NB4 (cell line): ENCODE measurements at regions not wholly inside any gene's neighbourhood (a gene's known extent, or its start where the extent isn't known, plus 50 kb on each side); places are given as distances from the start of the nearest gene placed in this dataset.

ENCODE experiments used
- DNase-seq: peaks from one replicate; pipeline ENCODE4 v3.0.0; 2010; ENCODE audit warnings: low read depth
- H3K4me3 ChIP-seq: one replicate; pipeline ENCODE4 v1.5.1; 2011; ENCODE audit warnings: mild to moderate bottlenecking, low read depth, low read length, moderate library complexity
- MYC ChIP-seq: IDR thresholded peaks from 2 replicates; pipeline ENCODE4 v1.6.1; 2011; ENCODE audit warnings: low read depth, low read length
- POLR2A ChIP-seq: IDR thresholded peaks from 2 replicates; pipeline ENCODE4 v1.6.1; 2011; ENCODE audit warnings: mild to moderate bottlenecking; ENCODE audit not compliant: insufficient read length; ENCODE audit errors: extremely low read depth
- TF ChIP-seq, protein P1 (sequence below): IDR thresholded peaks from one replicate; pipeline ENCODE4 v1.5.1; 2012; ENCODE audit warnings: low read depth, low read length
- TF ChIP-seq, protein P2 (sequence below): IDR thresholded peaks from 2 replicates; pipeline ENCODE4 v1.6.1; 2011; ENCODE audit warnings: low read depth, low read length

DNA sequence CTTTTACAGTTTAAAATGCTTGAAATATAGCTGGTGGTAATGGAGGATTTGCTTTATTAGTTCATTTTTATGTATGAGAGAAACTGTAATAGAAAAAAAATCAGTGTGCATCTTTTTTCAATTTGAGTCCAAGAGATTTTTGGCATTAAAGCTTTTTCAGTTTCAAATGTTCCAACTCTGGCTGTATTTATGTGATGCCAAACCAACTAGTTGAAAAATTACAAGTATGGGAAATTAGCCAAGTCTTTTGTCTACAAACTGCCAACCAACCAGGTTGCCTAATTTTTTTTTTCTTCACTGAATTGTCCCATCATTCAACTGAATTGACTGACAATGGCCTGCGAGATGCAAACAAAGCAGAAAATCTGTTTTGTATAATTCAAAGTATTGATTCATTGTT, 95.7 kb downstream of the ICOS start:
- no peak for DNase-seq
- no peak overlapping the region for H3K4me3 ChIP-seq
- TF ChIP-seq POLR2A (no peak), MYC (no peak)
- TF ChIP-seq, protein P1, sequence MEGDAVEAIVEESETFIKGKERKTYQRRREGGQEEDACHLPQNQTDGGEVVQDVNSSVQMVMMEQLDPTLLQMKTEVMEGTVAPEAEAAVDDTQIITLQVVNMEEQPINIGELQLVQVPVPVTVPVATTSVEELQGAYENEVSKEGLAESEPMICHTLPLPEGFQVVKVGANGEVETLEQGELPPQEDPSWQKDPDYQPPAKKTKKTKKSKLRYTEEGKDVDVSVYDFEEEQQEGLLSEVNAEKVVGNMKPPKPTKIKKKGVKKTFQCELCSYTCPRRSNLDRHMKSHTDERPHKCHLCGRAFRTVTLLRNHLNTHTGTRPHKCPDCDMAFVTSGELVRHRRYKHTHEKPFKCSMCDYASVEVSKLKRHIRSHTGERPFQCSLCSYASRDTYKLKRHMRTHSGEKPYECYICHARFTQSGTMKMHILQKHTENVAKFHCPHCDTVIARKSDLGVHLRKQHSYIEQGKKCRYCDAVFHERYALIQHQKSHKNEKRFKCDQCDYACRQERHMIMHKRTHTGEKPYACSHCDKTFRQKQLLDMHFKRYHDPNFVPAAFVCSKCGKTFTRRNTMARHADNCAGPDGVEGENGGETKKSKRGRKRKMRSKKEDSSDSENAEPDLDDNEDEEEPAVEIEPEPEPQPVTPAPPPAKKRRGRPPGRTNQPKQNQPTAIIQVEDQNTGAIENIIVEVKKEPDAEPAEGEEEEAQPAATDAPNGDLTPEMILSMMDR: no peak

DNA sequence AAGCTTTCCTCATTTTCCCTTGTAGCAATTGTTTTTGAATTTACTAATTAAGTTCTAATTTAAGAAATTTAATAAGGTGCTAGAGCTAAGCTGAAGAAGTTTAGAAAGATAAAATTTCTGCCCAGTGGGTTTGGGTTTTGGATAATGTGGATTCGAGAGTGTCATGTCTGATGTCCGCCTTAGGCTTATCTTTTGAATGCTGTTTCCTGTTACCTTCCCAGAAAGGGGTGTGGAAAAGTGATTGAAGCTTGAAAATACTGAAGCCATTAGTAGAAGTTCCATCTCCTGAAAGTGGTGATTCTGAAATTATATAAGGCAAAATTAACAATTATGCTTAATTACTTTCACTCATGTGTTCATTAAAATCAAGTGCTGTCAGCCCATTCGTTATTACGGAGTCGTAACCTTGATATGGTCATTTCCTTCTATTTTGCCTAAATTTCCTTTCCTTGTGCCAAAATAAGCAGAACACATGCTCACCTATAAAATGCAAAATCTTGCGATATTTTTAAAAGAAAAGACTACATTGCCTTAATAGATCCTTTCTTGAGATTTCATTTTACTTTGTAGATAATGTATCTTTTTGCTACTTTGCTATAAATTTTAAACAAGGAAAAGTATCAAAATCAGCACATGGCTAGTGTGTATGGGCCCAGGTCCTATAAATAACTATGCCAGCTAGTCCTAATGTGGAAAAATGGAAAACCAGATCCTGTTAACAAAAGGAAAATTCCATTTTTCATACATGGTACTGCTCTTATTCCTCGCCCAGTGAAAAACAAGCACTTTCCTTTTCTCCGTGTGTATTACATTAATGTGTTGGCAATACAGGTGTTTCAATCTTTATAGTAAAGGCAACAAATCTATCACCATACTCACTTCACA, 97.3 kb downstream of the ICOS start:
- DNase-seq: no peak
- TF ChIP-seq POLR2A: no peak
- H3K4me3 ChIP-seq: no peak overlapping the region

DNA sequence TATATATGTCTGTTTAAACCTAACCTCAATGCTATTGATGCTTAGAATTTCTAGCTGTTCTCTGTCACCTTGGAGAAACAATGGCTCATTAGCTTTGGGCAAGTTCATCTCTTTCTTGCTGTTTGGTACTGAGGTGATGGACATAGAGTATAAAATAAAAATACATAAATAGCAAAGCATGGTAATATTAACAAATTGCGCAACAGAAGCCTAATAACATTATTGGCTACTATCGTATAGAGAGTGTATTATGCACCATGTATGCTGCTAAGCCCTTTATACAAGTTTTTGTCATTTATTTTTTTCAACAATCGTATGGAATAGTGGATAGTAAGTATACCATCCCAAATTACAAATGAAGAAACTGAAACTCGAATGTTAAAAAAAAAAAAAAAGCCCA, 100.1 kb downstream of the ICOS start:
- H3K4me3 ChIP-seq: no peak overlapping the region
- TF ChIP-seq POLR2A (no peak), MYC (no peak)
- TF ChIP-seq, protein P1: no peak
- TF ChIP-seq, protein P2, sequence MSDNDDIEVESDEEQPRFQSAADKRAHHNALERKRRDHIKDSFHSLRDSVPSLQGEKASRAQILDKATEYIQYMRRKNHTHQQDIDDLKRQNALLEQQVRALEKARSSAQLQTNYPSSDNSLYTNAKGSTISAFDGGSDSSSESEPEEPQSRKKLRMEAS: no peak
- no peak for DNase-seq

DNA sequence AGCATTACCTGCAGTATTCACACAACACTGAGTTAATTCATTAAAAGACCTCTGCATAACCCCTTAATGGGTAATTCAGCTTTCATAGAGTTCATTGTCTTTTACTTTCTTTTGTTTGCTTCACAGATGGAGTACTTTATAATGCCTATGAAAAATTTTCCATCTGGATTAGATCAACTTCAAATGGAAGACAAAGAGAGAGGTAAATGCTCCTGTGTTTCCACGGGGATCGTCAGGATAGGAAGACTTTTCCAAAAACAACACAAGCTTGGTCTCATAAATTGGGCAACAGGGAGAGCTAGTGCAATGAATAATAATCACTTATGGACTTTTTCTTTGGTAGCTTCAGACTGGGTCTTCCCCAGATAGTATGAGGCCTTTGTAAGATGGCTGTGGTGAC, 100.7 kb downstream of the ICOS start:
- no peak overlapping the region for H3K4me3 ChIP-seq
- no peak for TF ChIP-seq POLR2A
- no peak for TF ChIP-seq MYC
- TF ChIP-seq, protein P1: no peak
- TF ChIP-seq, protein P2: no peak
- no peak for DNase-seq

DNA sequence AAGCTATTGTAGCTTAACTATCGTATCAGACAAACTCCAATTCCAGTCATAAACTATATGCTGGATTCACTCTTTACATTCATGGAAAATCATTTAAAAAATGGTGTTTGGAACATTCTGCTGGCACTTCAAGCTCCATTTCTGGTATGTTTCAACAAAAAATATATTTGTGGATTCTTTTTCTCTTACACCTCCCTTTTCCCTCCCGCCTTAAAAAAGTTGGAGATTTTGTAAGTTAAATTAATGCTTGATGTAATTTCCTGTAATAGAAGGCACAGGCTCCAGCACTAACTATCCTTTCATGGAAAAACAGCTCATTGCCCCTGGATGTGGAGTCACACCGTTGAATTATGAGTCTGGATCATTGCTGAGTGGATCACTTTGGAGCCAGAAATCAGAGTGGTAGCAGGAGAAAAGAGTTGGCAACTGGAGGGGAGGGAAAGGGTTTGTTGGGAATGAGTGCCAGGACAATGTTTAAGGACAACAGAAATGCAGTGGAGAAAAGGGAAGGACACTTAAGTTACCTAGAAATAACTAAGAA, 102.8 kb downstream of the ICOS start:
- TF ChIP-seq MYC (no peak), POLR2A (no peak)
- TF ChIP-seq, protein P1: no peak
- TF ChIP-seq, protein P2: no peak
- DNase-seq: no peak
- no peak overlapping the region for H3K4me3 ChIP-seq

DNA sequence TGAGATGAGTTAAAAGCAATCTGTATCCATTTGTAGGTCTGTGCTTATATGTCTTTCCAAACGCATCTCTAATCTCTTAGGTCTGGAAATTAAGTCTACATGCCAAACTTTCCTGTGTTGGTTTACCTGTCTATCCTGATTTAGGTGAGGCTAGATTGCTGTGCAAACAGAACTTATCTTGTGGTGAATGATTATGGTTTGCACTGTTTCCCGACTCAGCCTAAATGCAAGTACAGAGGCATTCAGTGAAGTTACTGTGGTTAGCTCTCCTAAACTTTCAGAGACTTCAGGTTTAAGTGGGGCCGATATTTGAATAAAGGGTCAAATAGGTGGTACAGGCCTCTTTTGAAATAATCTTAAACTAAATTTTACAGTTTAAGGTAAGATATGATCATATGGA, 103.5 kb downstream of the ICOS start:
- no peak overlapping the region for H3K4me3 ChIP-seq
- TF ChIP-seq, protein P2: no peak
- TF ChIP-seq, protein P1: no peak
- no peak for TF ChIP-seq MYC
- no peak for TF ChIP-seq POLR2A
- no peak for DNase-seq
